Fibroblast of gingiva (primary cell): ENCODE measurements at regions not wholly inside any gene's neighbourhood (a gene's known extent, or its start where the extent isn't known, plus 50 kb on each side); places are given as distances from the start of the nearest gene placed in this dataset.
"Not testable (repeated sequence)": the region's sequence is repeated elsewhere in the genome, so short reads cannot be mapped to it uniquely, and the experiment has no call there.

Source experiments
- DNase-seq: peaks from one replicate; pipeline ENCODE4 v3.0.0-alpha.2; 2011; ENCODE audit warnings: low read depth

DNA sequence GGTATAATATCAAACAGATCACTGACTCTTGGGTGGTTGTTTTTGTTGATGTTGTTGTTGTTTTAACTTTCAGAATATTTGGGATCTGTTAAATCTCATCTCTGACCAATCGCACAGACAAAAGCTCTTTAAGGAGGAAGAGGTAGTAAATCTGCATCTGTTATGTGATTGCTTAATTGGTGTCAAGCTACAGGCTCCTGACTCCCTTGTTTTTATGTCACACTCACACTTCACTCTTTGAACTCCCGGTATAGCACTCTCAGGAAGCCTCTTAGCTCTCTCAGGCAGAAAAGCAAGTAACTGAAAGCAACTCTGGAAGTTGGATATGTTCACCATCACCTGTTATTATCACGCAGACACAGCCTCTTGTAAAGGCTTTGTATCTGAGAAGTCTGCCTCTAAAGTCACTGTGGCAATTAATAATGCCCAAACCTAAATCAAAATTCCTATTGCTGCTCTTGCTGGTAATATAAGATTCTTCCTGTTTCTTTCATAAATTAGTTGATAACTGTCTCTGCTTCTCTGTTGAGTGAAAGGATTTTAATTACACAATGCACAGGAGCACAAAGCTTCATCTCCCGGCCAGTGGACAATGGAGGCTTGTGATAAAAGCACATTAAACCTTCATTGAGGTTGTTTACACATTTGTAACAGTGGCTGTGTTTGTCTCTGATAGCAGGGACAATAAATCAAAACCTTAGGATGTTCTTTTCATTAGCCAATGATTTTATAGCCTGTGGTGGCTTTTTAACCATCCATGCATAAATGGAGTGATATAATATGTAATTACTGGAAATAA lies 576.7 kb downstream of the MFSD1 start:
- DNase-seq = no peak

DNA sequence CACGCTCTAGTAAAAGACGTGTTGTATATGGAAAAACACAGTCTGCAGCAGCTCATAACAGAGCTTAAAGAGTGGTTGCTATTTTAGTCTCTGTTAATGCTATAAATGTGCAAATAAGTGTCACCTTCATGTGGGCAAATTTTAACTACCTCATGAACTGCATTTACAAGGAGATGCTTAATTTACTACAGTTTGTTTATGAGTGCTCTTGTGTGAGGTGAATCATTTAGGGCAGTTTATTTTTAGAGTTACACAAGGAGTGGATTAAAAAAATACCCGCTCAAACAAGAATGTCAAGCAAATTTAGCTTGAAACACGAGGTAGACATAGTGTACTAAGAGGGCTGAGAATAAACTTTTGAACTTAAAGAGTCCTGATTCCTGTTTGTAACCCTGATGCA lies 579.0 kb downstream of the MFSD1 start:
- DNase-seq = no peak

DNA sequence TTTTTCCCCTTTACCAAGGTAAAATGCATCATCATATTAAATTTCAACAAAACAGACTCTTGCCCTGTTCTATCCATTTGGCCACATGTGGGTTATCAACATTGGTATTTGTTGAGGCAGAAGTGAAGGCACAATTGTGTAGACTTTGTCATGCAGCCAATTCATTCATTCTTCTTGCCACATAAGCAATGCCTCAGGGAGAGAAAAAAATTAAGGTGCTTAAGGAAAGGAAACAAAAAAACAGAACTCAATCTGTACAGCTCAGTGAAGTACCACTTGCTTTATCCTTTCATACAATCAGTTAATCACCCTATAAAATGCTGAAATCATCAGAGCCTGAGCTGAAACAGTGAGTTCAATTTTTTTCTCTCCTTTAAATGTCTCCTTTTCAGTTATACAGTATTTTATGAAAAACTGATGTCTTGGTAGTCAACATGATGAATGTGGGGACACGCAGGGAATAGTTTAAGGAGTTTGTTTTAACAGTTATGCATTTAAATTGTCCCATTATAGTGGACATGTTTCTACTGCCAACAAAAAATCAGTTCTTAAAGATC lies 588.9 kb downstream of the MFSD1 start:
- DNase-seq = no peak

DNA sequence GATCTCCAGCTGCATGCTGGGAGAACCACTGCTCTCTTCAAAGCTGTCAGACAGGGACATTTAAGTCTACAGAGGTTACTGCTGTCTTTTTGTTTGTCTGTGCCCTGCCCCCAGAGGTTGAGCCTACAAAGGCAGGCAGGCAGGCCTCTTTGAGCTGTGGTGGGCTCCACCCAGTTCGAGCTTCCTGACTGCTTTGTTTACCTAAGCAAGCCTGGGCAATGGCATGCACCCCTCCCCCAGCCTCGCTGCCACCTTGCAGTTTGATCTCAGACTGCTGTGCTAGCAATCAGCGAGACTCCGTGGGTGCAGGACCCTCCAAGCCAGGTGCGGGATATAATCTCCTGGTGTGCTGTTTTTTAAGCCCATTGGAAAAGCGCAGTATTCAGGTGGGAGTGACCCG lies 591.0 kb upstream of the IL12A start:
- DNase-seq = not testable (repeated sequence)

GRCh38 chr3:159401069-159401468 lies 587.6 kb upstream of the IL12A start:
- DNase-seq = no peak

GRCh38 chr3:159409711-159410110 lies 578.9 kb upstream of the IL12A start:
- DNase-seq = not testable (repeated sequence)

- DNase-seq = no peak
Observed at GRCh38 chr3:159413319-159413718, 575.3 kb upstream of the IL12A start.

- peak; percentile 72 for DNase-seq
Observed at GRCh38 chr3:159416856-159417255, 571.8 kb upstream of the IL12A start.

- no peak for DNase-seq
Observed at GRCh38 chr3:159417761-159418160, 570.9 kb upstream of the IL12A start.

- DNase-seq = no peak
Observed at GRCh38 chr3:159418571-159419526, 569.8 kb upstream of the IL12A start.

- no peak for DNase-seq
Observed at GRCh38 chr3:159429702-159430101, 558.9 kb upstream of the IL12A start.

GRCh38 chr3:159432682-159433340 lies 555.8 kb upstream of the IL12A start:
- no peak for DNase-seq

- no peak for DNase-seq
Observed at GRCh38 chr3:159439346-159439745, 549.3 kb upstream of the IL12A start.

DNA sequence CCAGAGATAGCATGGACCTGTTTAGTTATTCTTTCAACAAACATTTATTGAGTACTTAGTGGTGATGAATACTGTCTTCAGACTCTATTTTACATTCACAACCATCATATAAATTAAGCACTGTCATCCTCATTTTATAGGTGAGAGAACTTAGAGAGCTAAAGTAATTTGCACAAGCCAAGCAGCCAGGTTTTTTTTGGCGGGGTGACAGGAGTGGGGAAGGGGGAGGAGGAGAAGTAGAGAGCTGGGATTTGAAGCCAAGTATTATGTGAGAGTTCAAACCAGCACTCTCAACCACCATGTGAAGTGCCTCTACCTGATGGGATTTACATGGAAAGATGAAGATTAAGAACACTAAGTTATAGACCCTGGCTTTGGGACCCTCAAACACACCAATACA lies 547.4 kb upstream of the IL12A start:
- DNase-seq = no peak

DNA sequence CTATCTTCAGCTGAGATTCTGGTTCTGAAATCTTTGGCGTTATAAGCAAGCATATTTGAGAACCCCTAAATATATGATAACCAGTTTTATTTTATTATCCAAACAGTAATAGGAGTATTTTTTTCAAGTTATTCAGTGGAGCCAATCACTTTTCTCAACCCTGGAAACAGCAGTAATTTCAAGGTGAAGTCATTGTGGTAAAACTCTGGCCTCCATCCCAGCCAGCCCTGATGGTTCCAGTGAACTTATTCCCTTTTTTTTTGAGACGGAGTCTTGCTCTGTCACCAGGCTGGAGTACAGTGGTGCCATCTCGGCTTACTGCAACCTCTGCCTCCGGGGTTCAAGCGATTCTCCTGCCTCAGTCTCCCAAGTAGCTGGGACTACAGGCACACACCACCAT lies 545.4 kb upstream of the IL12A start:
- no peak for DNase-seq

DNA sequence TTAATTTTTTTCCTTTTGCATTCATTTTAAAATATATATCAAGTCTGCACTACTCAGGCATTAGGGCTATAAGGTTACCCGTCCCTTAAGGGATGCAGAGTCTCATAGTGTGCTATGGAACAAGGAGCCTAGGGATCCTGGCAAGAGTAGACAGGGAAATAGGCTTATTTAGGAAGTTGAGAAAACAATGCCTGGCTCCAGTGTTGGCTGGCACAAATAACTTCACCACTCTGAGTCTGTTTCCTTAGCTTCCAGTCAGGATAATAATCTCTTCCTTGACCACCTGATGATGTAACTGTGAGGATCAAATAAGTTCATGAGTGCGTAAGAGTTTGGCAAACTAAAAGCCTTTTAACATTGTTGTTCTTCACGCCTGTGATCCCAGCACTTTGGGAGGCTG lies 540.8 kb upstream of the IL12A start:
- DNase-seq = no peak

DNA sequence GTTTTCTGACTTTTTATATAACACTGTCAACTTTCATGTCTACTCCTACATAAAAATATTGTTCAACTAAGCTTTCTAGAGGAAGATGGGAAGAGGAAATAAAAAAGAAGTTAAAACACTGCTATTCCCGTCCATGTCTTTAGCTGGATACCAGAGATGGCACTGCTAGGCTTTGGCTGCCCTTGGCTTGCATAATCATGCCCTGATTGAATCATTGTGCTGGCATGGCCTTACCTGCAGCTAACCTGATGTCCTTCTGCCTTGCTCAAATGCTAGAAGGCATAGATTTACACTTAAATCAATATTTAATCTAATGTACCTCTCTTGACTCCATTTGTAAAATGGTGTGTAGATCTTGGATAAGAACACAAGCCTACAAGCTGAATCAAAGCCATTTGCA lies 539.7 kb upstream of the IL12A start:
- no peak for DNase-seq

- no peak for DNase-seq
Observed at GRCh38 chr3:159451067-159451466, 537.6 kb upstream of the IL12A start.

DNA sequence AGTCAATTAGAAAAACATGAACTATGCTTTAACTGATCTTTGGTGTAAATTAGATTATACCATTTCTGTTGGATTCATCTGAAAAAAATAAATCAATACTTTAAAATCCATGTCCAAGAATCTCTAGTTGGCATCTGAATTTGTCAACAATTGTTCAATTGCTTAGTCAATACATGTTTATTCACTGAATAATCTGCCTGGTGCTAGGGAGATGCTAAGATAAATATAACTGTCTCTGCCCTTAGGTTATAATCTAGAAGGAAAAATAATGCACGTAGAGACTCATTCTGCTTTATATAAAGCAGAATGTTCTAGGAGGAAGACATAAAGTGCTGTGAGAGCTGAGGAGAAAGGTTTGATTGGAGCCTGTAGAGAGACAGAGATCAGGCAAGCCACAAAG lies 537.2 kb upstream of the IL12A start:
- DNase-seq = no peak

GRCh38 chr3:159453036-159453435 lies 535.6 kb upstream of the IL12A start:
- DNase-seq = no peak

DNA sequence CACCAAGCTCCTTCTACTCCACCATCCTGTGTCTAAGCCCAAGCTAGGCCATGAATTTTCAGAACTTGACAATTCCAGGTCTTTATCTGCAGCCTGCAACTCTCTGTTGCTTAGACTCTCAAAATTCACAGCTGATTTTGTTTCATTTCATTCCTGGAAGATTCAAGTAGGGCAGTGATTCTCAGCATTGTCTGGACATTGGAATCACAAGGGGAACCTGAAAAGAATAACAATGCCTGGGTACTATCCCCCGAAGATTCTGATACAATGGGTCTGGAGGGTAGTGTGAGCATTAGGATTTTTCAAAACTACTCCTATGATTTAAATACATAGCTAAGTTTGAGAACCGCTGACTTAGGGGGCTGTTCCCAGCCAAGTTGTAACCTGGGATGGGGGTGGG lies 534.7 kb upstream of the IL12A start:
- no peak for DNase-seq

DNA sequence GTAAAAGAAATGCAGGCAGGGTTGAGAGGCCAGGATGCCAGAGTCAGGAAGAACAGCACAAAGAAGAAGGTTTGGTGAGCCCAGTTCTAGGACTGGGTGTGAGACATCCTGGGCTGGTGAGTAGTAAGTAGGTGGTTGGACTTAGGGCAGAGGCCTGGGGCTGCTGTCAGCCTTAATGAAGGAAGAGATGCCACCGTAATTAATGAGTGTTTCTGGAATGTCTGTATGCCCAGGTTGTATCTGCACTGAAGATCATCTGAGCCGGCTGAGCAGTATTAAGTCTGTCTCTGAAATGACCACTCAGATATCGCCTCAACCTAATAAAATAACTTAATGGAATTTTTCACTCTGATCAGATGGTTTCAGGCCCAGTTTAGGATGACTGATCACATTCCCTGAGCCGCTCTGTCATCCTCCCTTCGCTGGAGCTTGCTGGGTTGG lies 532.9 kb upstream of the IL12A start:
- DNase-seq = no peak
